ENCODE measurements at regions not wholly inside any gene's neighbourhood (a gene's known extent, or its start where the extent isn't known, plus 50 kb on each side); places are given as distances from the start of the nearest gene placed in this dataset.

GRCh38 chr1:234840253-234840652 is 230.3 kb upstream of the IRF2BP2 start:
- peak overlapping the region; percentile 78 for H3K9ac ChIP-seq (ENCODE audit: insufficient read depth, low read length, poor library complexity, severe bottlenecking)
- no peaks in the 10 kb centered on the region for H3K27me3 Mint-ChIP-seq (ENCODE audit: low read depth in 3 of 3)
- peaks cover 4 to 7% of the 10 kb centered on the region in 2 donors for H3K36me3 Mint-ChIP-seq
- no peak for DNase-seq
- WGBS (ENCODE audit: insufficient coverage) = 100% methylated on average over 1 of the region's 2 CpGs
- no peak overlapping the region for H2AFZ ChIP-seq (ENCODE audit: insufficient read depth, low read depth, low read length, poor library complexity, severe bottlenecking)
- H3K27me3 ChIP-seq (ENCODE audit: control insufficient read depth in 2 of 2, insufficient read depth in 2 of 2, low read length in 2 of 2) = no peaks in the 10 kb centered on the region
- H3K4me1 Mint-ChIP-seq = peaks cover 94% of the 10 kb centered on the region
- intact Hi-C loops (cut with micrococcal nuclease) = loop anchor here (2.0 to 10.0 kb wide), 7 partner anchors 42 to 345 kb away; partner anchors contain the start of gene IRF2BP2 (in 1 of the 2)
- no peak overlapping the region for H3K4me3 ChIP-seq (replicated peaks in 1 of 3; ENCODE audit: low read depth in 2 of 3, low read length in 3 of 3)
- peak overlapping the region; percentile 90 to 99 (median 98) for H3K27ac Mint-ChIP-seq
- no peak overlapping the region for H3K4me2 ChIP-seq (replicated peaks; ENCODE audit: extremely low read depth, low read length, poor library complexity, severe bottlenecking)
- no peaks in the 10 kb centered on the region for H4K20me1 ChIP-seq (ENCODE audit: insufficient read depth, low read length)
- TF ChIP-seq CTCF (IDR thresholded peaks at IDR 0.05) = no peak
- H3K4me1 ChIP-seq (ENCODE audit: control insufficient read depth in 1 of 2, insufficient read depth in 2 of 2, low read length in 2 of 2) = peaks cover 93 to 94% of the 10 kb centered on the region in 2 donors
- peak overlapping the region; percentile 84 to 100 for H3K27ac ChIP-seq (ENCODE audit: low read depth in 1 of 2, low read length in 2 of 2)
- peaks cover 0 to 5% (median 0%) of the 10 kb centered on the region in 7 donors for H3K9me3 Mint-ChIP-seq
- H3K4me3 Mint-ChIP-seq = no peak overlapping the region
- no peaks in the 10 kb centered on the region for H3K79me2 ChIP-seq (ENCODE audit: insufficient read depth, low read length)
- H3K36me3 ChIP-seq (replicated peaks in 1 of 2; ENCODE audit: control insufficient read depth in 1 of 2, insufficient read depth in 2 of 2, low read length in 2 of 2) = no peaks in the 10 kb centered on the region
- no peaks in the 10 kb centered on the region for H3K9me3 ChIP-seq (replicated peaks in 1 of 2; ENCODE audit: control insufficient read depth in 1 of 2, insufficient read depth in 1 of 2, low read length in 2 of 2)

DNA sequence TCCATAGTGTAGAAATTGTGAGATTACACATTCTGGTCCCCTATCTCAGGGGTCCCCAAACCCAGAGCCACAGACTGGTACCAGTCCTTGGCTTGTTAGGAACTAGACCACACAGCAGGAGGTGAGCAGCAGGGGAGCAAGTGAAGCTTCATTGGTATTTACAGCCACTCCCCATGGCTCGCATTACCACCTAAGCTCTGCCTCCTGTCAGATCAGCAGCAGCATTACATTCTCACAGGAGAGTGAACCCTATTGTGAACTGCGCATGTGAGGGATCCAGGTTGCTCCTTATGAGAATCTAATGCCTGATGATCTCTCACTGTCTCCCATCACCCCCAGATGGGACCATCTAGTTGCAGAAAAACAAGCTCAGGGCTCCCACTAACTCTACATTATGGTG is 229.7 kb upstream of the IRF2BP2 start:
- no peaks in the 10 kb centered on the region for H3K9me3 ChIP-seq (replicated peaks in 1 of 2; ENCODE audit: control insufficient read depth in 1 of 2, insufficient read depth in 1 of 2, low read length in 2 of 2)
- Mint-ChIP-seq H3K36me3 (peaks cover 4 to 7% of the 10 kb centered on the region in 2 donors), H3K4me3 (no peak overlapping the region), H3K9me3 (peaks cover 0 to 5% (median 0%) of the 10 kb centered on the region in 7 donors), H3K27me3 (ENCODE audit: low read depth in 3 of 3) (no peaks in the 10 kb centered on the region), H3K4me1 (peaks cover 92% of the 10 kb centered on the region), H3K27ac (peak overlapping the region; percentile 84 to 98 (median 88))
- no peak overlapping the region for H2AFZ ChIP-seq (ENCODE audit: insufficient read depth, low read depth, low read length, poor library complexity, severe bottlenecking)
- no peaks in the 10 kb centered on the region for H4K20me1 ChIP-seq (ENCODE audit: insufficient read depth, low read length)
- peaks cover 87 to 89% of the 10 kb centered on the region in 2 donors for H3K4me1 ChIP-seq (ENCODE audit: control insufficient read depth in 1 of 2, insufficient read depth in 2 of 2, low read length in 2 of 2)
- intact Hi-C loops (cut with micrococcal nuclease) = loop anchor here (2.0 to 10.0 kb wide), 8 partner anchors 43 to 345 kb away; partner anchors contain the start of gene IRF2BP2 (in 1 of the 2)
- H3K4me3 ChIP-seq (replicated peaks in 1 of 3; ENCODE audit: low read depth in 2 of 3, low read length in 3 of 3) = no peak overlapping the region
- H3K9ac ChIP-seq (ENCODE audit: insufficient read depth, low read length, poor library complexity, severe bottlenecking) = no peak overlapping the region
- no peaks in the 10 kb centered on the region for H3K79me2 ChIP-seq (ENCODE audit: insufficient read depth, low read length)
- 100% methylated on average over 1 of the region's 2 CpGs for WGBS (ENCODE audit: insufficient coverage)
- DNase-seq = no peak
- H3K36me3 ChIP-seq (replicated peaks in 1 of 2; ENCODE audit: control insufficient read depth in 1 of 2, insufficient read depth in 2 of 2, low read length in 2 of 2) = no peaks in the 10 kb centered on the region
- no peak for TF ChIP-seq CTCF (IDR thresholded peaks at IDR 0.05)
- no peak overlapping the region for H3K4me2 ChIP-seq (replicated peaks; ENCODE audit: extremely low read depth, low read length, poor library complexity, severe bottlenecking)
- peak overlapping the region; percentile 9 to 100 for H3K27ac ChIP-seq (ENCODE audit: low read depth in 1 of 2, low read length in 2 of 2)
- no peaks in the 10 kb centered on the region for H3K27me3 ChIP-seq (ENCODE audit: control insufficient read depth in 2 of 2, insufficient read depth in 2 of 2, low read length in 2 of 2)

Data from CD14-positive monocyte (primary cell).